GM12892 (cell line): ENCODE measurements at regions not wholly inside any gene's neighbourhood (a gene's known extent, or its start where the extent isn't known, plus 50 kb on each side); places are given as distances from the start of the nearest gene placed in this dataset.

Source experiments
- DNase-seq: peaks from one replicate; pipeline ENCODE4 v3.0.0; 2011; ENCODE audit not compliant: insufficient read length
- FAIRE-seq: peaks from 2 replicates; lab custom pipeline; 2011; peaks lifted over from hg19 to GRCh38; lab: Jason Lieb, UNC
- POLR2A ChIP-seq: IDR thresholded peaks from 2 replicates; pipeline ENCODE4 v1.6.1; 2011; ENCODE audit warnings: low read depth, low read length, control low read depth
- POLR2AphosphoS5 ChIP-seq: IDR thresholded peaks from 2 replicates; pipeline ENCODE4 v1.6.1; 2011; ENCODE audit warnings: low read depth, low read length, control low read depth
- TAF1 ChIP-seq: IDR thresholded peaks from 2 replicates; pipeline ENCODE4 v1.6.1; 2011; ENCODE audit warnings: low read depth, mild to moderate bottlenecking, control low read depth, low read length, borderline replicate concordance

GRCh38 chr15:96088650-96089049 lies 241.8 kb upstream of the NR2F2 start:
- no peak for FAIRE-seq
- no peak for DNase-seq
- TF ChIP-seq POLR2AphosphoS5 (no peak), POLR2A (no peak), TAF1 (no peak)

- no peak for TF ChIP-seq TAF1
- no peak for TF ChIP-seq POLR2A
- no peak for TF ChIP-seq POLR2AphosphoS5
- DNase-seq (no peak), FAIRE-seq (no peak)
These were observed 241.0 kb upstream of the NR2F2 start for GRCh38 chr15:96089405-96090058.

DNA sequence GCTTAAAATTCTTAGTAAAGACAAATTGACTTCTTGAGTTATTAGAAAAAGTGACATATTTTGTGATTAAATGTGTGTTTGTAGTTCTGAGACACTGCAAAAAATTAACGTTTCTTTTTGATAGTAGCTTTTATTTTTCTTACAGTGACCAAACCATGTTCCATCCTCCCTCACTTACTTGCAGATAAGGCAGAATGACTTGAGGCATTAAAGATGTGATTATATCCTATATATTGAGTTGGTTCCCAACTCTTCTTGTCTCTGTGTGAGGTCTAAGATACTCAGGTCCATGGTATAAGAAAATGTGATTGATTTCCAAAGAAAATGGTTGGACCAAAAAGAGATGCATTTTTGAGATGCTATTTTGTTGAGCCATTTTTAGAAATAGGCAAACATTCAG lies 238.3 kb upstream of the NR2F2 start:
- no peak for DNase-seq
- TF ChIP-seq TAF1 (no peak), POLR2AphosphoS5 (no peak), POLR2A (no peak)
- no peak for FAIRE-seq

GRCh38 chr15:96093063-96093462 lies 237.4 kb upstream of the NR2F2 start:
- TF ChIP-seq TAF1 = no peak
- no peak for TF ChIP-seq POLR2A
- no peak for TF ChIP-seq POLR2AphosphoS5
- DNase-seq = no peak

DNA sequence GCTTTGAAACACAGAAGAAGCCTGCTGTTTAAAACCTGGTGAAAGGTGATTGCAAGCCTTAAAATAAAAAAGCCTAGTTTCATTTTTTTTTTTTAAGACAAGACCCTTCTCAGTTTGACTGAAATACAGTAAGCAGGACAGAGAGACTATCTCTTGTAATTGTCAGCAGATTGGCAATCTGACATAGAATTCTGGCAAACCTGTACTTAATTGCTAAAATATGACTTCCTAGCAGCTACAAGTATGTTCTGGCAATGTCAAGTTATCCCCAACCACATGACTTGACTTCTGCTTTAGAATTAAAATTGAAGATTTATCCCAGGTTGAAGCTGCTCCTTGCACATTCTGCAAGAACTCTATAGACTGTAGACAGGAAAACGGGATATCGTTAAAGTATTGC lies 232.8 kb upstream of the NR2F2 start:
- TF ChIP-seq TAF1 = no peak
- TF ChIP-seq POLR2AphosphoS5 = no peak
- TF ChIP-seq POLR2A = no peak
- DNase-seq (no peak), FAIRE-seq (no peak)

More at GRCh38 chr15:96093063-96093462, 237.4 kb upstream of the NR2F2 start:
- no peak for FAIRE-seq

DNA sequence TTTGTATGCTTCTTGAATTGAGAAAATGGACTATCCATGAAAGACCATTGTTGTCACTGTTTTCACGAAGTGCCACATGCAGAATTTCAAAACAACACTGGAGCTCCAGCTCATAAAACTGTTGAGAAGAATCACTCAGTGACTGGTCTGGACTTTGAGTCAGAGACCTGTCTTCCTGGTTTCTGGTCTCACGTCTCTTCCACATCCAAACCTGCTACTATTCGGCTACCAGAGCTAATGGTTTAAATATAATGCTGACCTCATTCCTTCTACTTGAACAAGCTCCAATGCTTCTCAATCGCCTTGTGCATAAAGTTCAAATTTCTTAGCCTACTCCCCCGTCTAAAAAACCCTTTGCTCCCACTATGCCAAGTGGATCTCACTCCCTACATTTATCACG lies 227.9 kb upstream of the NR2F2 start:
- FAIRE-seq (no peak), DNase-seq (no peak)
- no peak for TF ChIP-seq POLR2AphosphoS5

- TF ChIP-seq POLR2A = no peak
- no peak for TF ChIP-seq TAF1
- TF ChIP-seq POLR2AphosphoS5 = no peak
- no peak for FAIRE-seq
- no peak for DNase-seq
These were observed 224.3 kb upstream of the NR2F2 start for GRCh38 chr15:96106181-96106580.

DNA sequence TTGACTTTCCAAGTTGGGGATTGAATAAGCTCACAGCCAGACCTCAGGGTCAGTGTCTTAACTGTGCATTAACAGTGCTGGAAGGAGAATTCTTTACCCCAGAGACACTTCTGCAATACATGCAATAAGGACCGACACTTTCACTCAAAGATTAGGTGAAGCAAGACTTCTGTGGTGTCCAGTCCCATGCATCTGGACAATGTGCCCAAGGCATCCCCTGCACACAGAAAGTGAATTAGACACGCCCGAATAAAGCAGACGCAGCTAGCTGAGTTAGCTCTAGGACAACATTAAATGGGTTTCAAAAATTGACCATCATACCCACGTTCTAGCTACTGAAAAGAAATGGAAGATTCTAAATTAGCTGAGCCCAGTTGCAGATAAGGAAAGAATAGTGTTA lies 223.9 kb upstream of the NR2F2 start:
- no peak for DNase-seq
- no peak for TF ChIP-seq POLR2AphosphoS5
- no peak for FAIRE-seq

DNA sequence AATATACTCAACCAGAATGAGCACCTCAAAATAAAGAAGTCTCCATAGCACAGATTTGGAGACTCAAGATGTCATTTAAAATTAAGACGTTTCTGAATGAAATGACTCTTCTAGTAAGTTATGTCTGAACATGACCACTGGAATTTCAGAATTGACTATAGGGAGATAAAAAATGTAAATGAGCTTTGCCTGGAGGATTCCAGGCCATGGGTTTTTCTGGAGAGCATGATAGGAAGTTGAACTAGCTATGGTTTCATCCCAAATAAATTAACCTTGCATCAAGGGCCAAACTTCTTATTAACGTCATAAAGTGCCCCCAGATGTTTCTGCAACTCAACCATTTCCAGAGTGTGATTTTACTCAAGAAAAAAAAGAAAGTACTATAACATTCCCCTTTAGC lies 222.6 kb upstream of the NR2F2 start:
- DNase-seq (no peak), FAIRE-seq (no peak)
- TF ChIP-seq POLR2A (no peak), POLR2AphosphoS5 (no peak), TAF1 (no peak)

GRCh38 chr15:96108405-96108804 lies 222.1 kb upstream of the NR2F2 start:
- TF ChIP-seq POLR2A (no peak), POLR2AphosphoS5 (no peak), TAF1 (no peak)
- no peak for FAIRE-seq
- DNase-seq = no peak

DNA sequence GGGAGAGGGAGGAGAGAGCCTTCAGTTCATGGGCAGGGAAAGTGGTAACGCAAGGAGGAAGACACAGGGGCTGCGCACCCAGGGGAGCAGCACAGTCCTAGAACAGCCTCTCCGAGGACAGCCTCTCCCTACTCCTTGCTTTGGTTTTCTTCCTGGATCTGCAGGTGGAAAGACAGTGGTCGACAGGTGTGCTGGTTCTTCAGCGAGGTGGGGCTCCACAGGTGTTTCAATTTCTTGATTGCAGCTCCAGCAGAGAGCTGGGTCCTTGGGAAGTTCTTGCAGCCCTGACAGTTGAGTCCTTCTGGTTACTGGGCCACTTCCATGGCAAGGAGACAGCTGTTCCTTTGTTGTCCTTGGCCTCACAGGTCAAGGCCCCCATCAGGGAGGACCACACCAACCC lies 220.7 kb upstream of the NR2F2 start:
- FAIRE-seq (no peak), DNase-seq (no peak)
- TF ChIP-seq POLR2AphosphoS5 (no peak), POLR2A (no peak), TAF1 (no peak)

- FAIRE-seq (no peak), DNase-seq (no peak)
- TF ChIP-seq POLR2A (no peak), TAF1 (no peak), POLR2AphosphoS5 (no peak)
These were observed 218.5 kb upstream of the NR2F2 start for GRCh38 chr15:96112018-96112417.

DNA sequence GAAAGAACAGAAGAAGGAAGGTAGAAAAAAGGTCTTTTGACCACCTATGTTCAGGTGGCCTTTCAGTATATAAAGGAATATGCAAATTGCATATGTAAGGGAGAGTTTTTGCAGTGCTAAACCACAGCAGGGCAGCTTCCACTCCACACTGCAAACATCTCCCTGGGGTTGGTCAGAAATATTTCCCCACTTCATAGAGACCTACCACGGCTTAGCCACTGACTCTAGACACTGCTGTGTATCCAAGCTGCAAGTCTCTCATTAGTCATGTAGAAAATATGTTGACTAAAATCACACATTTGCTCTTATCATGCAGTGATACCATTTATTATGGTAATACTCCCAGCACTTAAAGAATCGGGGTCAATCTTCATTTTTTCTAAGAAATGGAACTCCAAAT lies 214.9 kb upstream of the NR2F2 start:
- no peak for TF ChIP-seq TAF1
- TF ChIP-seq POLR2AphosphoS5 = no peak
- TF ChIP-seq POLR2A = no peak
- FAIRE-seq (no peak), DNase-seq (no peak)
